HFFc6 (cell line): ENCODE measurements at regions not wholly inside any gene's neighbourhood (a gene's known extent, or its start where the extent isn't known, plus 50 kb on each side); places are given as distances from the start of the nearest gene placed in this dataset.
"Not testable (repeated sequence)": the region's sequence is repeated elsewhere in the genome, so short reads cannot be mapped to it uniquely, and the experiment has no call there.

Source experiments
- DNase-seq: peaks from one replicate; pipeline ENCODE4 v3.0.0-alpha.2; 2018
- H3K27ac Mint-ChIP-seq: 2 replicates; pipeline ENCODE4 v1.8.0; 2020; ENCODE audit warnings: mild to moderate bottlenecking, mixed read lengths
- H3K27me3 Mint-ChIP-seq: 2 replicates; pipeline ENCODE4 v1.8.0; 2021; ENCODE audit warnings: mild to moderate bottlenecking, moderate library complexity, mixed read lengths; ENCODE audit not compliant: insufficient read depth
- H3K36me3 Mint-ChIP-seq: 2 replicates; pipeline ENCODE4 v1.8.0; 2021; ENCODE audit warnings: low read depth, mixed read lengths
- H3K4me1 Mint-ChIP-seq: 2 replicates; pipeline ENCODE4 v1.8.0; 2020; ENCODE audit warnings: low read depth, mixed read lengths
- H3K4me3 Mint-ChIP-seq: 2 replicates; pipeline ENCODE4 v1.8.0; 2020; ENCODE audit warnings: mild to moderate bottlenecking, moderate library complexity, mixed read lengths
- H3K9me3 Mint-ChIP-seq: 2 replicates; pipeline ENCODE4 v1.8.0; 2020; ENCODE audit warnings: mild to moderate bottlenecking, mixed read lengths
- TF ChIP-seq, protein P1 (sequence below): fragments of 200-600 bp; sonication (generic); IDR thresholded peaks from 2 replicates; pipeline ENCODE4 v1.5.0; 2021; ENCODE audit warnings: antibody characterized with exemption, mild to moderate bottlenecking

- H3K9me3 Mint-ChIP-seq: peaks cover 73% of the 10 kb centered on the region
- TF ChIP-seq, protein P1, sequence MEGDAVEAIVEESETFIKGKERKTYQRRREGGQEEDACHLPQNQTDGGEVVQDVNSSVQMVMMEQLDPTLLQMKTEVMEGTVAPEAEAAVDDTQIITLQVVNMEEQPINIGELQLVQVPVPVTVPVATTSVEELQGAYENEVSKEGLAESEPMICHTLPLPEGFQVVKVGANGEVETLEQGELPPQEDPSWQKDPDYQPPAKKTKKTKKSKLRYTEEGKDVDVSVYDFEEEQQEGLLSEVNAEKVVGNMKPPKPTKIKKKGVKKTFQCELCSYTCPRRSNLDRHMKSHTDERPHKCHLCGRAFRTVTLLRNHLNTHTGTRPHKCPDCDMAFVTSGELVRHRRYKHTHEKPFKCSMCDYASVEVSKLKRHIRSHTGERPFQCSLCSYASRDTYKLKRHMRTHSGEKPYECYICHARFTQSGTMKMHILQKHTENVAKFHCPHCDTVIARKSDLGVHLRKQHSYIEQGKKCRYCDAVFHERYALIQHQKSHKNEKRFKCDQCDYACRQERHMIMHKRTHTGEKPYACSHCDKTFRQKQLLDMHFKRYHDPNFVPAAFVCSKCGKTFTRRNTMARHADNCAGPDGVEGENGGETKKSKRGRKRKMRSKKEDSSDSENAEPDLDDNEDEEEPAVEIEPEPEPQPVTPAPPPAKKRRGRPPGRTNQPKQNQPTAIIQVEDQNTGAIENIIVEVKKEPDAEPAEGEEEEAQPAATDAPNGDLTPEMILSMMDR: no peak
Measured at GRCh38 chr16:13708347-13709120, 211.4 kb upstream of the ERCC4 start.

GRCh38 chr16:13718748-13719147, 201.2 kb upstream of the ERCC4 start:
- Mint-ChIP-seq H3K27me3 (no peaks in the 10 kb centered on the region; the same call in 1 of the 2 replicates), H3K9me3 (peaks cover 37% of the 10 kb centered on the region), H3K27ac (no peak overlapping the region), H3K4me3 (no peak overlapping the region), H3K36me3 (no peaks in the 10 kb centered on the region), H3K4me1 (no peaks in the 10 kb centered on the region)
- TF ChIP-seq, protein P1: no peak
- DNase-seq: no peak

More at GRCh38 chr16:13708347-13709120, 211.4 kb upstream of the ERCC4 start:
- Mint-ChIP-seq H3K27ac (no peak overlapping the region), H3K27me3 (no peaks in the 10 kb centered on the region; the same call in 1 of the 2 replicates), H3K4me3 (no peak overlapping the region), H3K36me3 (peaks cover 10% of the 10 kb centered on the region), H3K4me1 (no peaks in the 10 kb centered on the region)
- no peak for DNase-seq

- Mint-ChIP-seq H3K27me3 (peaks cover 1% of the 10 kb centered on the region; the same call in 1 of the 2 replicates), H3K4me3 (no peak overlapping the region), H3K4me1 (no peaks in the 10 kb centered on the region), H3K27ac (no peak overlapping the region), H3K36me3 (no peaks in the 10 kb centered on the region), H3K9me3 (peaks cover 48% of the 10 kb centered on the region)
- DNase-seq: no peak
- TF ChIP-seq, protein P1: no peak
Measured at GRCh38 chr16:13727943-13728342, 192.0 kb upstream of the ERCC4 start.

GRCh38 chr16:13733561-13733960, 186.4 kb upstream of the ERCC4 start:
- TF ChIP-seq, protein P1: no peak
- no peak for DNase-seq
- no peaks in the 10 kb centered on the region for H3K36me3 Mint-ChIP-seq
- no peaks in the 10 kb centered on the region for H3K4me1 Mint-ChIP-seq
- H3K27me3 Mint-ChIP-seq: no peaks in the 10 kb centered on the region; the same call in 1 of the 2 replicates
- peaks cover 32% of the 10 kb centered on the region for H3K9me3 Mint-ChIP-seq
- H3K4me3 Mint-ChIP-seq: no peak overlapping the region
- no peak overlapping the region for H3K27ac Mint-ChIP-seq

GRCh38 chr16:13739621-13740373, 180.2 kb upstream of the ERCC4 start:
- H3K9me3 Mint-ChIP-seq: peaks cover 42% of the 10 kb centered on the region
- TF ChIP-seq, protein P1: 0 out of 2 replicates have a peak, but pooled peaks have one; percentile 6
- DNase-seq, H3K36me3 Mint-ChIP-seq, H3K4me3 Mint-ChIP-seq, H3K4me1 Mint-ChIP-seq, H3K27me3 Mint-ChIP-seq, H3K27ac Mint-ChIP-seq: not testable (repeated sequence)
